ENCODE measurements at regions not wholly inside any gene's neighbourhood (a gene's known extent, or its start where the extent isn't known, plus 50 kb on each side); places are given as distances from the start of the nearest gene placed in this dataset.
A peak's percentile ranks its signal among the peaks of the same experiment; 100 is the strongest.

GRCh38 chr10:93150289-93150688 lies 76.6 kb downstream of the CYP26A1 start:
- Histone ChIP-seq H3K4me1 (ENCODE audit: control insufficient read depth, extremely low read depth, insufficient read depth, low read length) (peaks cover 35% of the 10 kb centered on the region), H3K27me3 (ENCODE audit: control insufficient read depth, extremely low read depth, insufficient read depth, low read length) (no peaks in the 10 kb centered on the region), H2AFZ (ENCODE audit: control insufficient read depth, low read length) (no peak overlapping the region), H3K9me1 (ENCODE audit: control insufficient read depth, extremely low read depth, insufficient read depth, low read length) (peaks cover 2% of the 10 kb centered on the region), H3K9me3 (ENCODE audit: control insufficient read depth, low read depth, low read length) (peaks cover 2% of the 10 kb centered on the region), H3K4me2 (ENCODE audit: control insufficient read depth, extremely low read depth, insufficient read depth, low read depth, low read length) (peak overlapping the region; percentile 44), H3K27ac (ENCODE audit: control insufficient read depth, insufficient read depth, low read length) (no peak overlapping the region), H3K36me3 (ENCODE audit: control insufficient read depth in 2 of 2, extremely low read depth in 1 of 2, insufficient read depth in 2 of 2, low read length in 2 of 2) (no peaks in the 10 kb centered on the region), H3K4me3 (ENCODE audit: control insufficient read depth in 2 of 3, extremely low read depth in 1 of 3, insufficient read depth in 2 of 3, low read depth in 1 of 3, low read length in 3 of 3) (no peak overlapping the region), H3K9ac (ENCODE audit: control insufficient read depth, extremely low read depth, insufficient read depth, low read length) (no peak overlapping the region), H4K20me1 (ENCODE audit: control insufficient read depth, extremely low read depth, insufficient read depth, low read length) (no peaks in the 10 kb centered on the region), H3K79me2 (ENCODE audit: control insufficient read depth, insufficient read depth, low read length) (no peaks in the 10 kb centered on the region)
- FAIRE-seq (peak; percentile 94), DNase-seq (ENCODE audit: low read depth, low spot score) (no peak)
- dilution Hi-C loops (cut with MboI; ENCODE audit: extremely low pct_ligation_motif_present, low sequenced_read_pairs) = no loop called here
- no peak for TF ChIP-seq CTCF (optimal IDR thresholded peaks at IDR 0.05 in 1 of 3, IDR thresholded peaks at IDR 0.05 in 1 of 3, conservative IDR thresholded peaks at IDR 0.05 in 1 of 3; ENCODE audit: extremely low read depth in 1 of 3, insufficient read depth in 2 of 3, low read length in 3 of 3)
- no peak for TF ChIP-seq EZH2 (IDR thresholded peaks at IDR 0.05; ENCODE audit: low read length)

DNA sequence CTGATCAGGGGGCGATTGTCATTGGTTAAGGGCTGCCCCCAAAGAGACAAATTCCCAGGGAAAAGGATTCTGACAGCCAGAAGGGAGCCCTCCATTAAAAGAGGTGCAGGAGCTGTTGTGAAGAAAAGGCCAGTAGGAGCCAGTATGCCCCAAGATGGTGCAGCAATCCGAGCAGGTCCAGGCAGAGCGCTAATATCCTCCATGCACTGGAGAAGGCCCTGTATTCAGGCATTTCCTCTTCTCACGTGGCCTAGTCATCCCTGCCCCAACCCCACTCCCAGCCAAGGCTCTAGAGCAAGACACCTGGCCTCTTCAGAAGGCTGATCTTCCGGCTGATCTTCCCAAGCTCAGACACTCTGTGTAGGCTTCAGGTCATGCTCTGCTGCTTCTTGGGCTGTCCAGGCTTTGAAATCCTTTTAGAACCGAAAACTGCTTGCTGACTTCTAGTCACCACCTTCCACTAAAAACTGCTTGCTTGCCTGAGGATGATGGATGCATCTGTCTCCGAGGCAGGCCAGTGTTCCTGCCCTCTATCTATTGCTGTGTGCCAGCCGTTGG lies 77.4 kb downstream of the CYP26A1 start:
- peaks cover 2% of the 10 kb centered on the region for H3K9me3 ChIP-seq (ENCODE audit: control insufficient read depth, low read depth, low read length)
- FAIRE-seq (peak; percentile 90), DNase-seq (ENCODE audit: low read depth, low spot score) (no peak)
- no peak overlapping the region for H3K4me3 ChIP-seq (ENCODE audit: control insufficient read depth in 2 of 3, extremely low read depth in 1 of 3, insufficient read depth in 2 of 3, low read depth in 1 of 3, low read length in 3 of 3)
- dilution Hi-C loops (cut with MboI; ENCODE audit: extremely low pct_ligation_motif_present, low sequenced_read_pairs) = no loop called here
- H3K36me3 ChIP-seq (ENCODE audit: control insufficient read depth in 2 of 2, extremely low read depth in 1 of 2, insufficient read depth in 2 of 2, low read length in 2 of 2) = no peaks in the 10 kb centered on the region
- no peaks in the 10 kb centered on the region for H3K27me3 ChIP-seq (ENCODE audit: control insufficient read depth, extremely low read depth, insufficient read depth, low read length)
- H4K20me1 ChIP-seq (ENCODE audit: control insufficient read depth, extremely low read depth, insufficient read depth, low read length) = no peaks in the 10 kb centered on the region
- H3K9me1 ChIP-seq (ENCODE audit: control insufficient read depth, extremely low read depth, insufficient read depth, low read length) = peaks cover 2% of the 10 kb centered on the region
- H3K4me2 ChIP-seq (ENCODE audit: control insufficient read depth, extremely low read depth, insufficient read depth, low read depth, low read length) = peak overlapping the region; percentile 44
- H2AFZ ChIP-seq (ENCODE audit: control insufficient read depth, low read length) = no peak overlapping the region
- no peaks in the 10 kb centered on the region for H3K79me2 ChIP-seq (ENCODE audit: control insufficient read depth, insufficient read depth, low read length)
- no peak overlapping the region for H3K27ac ChIP-seq (ENCODE audit: control insufficient read depth, insufficient read depth, low read length)
- peaks cover 35% of the 10 kb centered on the region for H3K4me1 ChIP-seq (ENCODE audit: control insufficient read depth, extremely low read depth, insufficient read depth, low read length)
- no peak overlapping the region for H3K9ac ChIP-seq (ENCODE audit: control insufficient read depth, extremely low read depth, insufficient read depth, low read length)
- TF ChIP-seq EZH2 (IDR thresholded peaks at IDR 0.05; ENCODE audit: low read length) (no peak), CTCF (optimal IDR thresholded peaks at IDR 0.05 in 1 of 3, IDR thresholded peaks at IDR 0.05 in 1 of 3, conservative IDR thresholded peaks at IDR 0.05 in 1 of 3; ENCODE audit: extremely low read depth in 1 of 3, insufficient read depth in 2 of 3, low read length in 3 of 3) (peak in 1 of 3 experiments; percentile 63)

Measured in keratinocyte (primary cell).